HG02981 (cell line): ENCODE measurements at regions not wholly inside any gene's neighbourhood (a gene's known extent, or its start where the extent isn't known, plus 50 kb on each side); places are given as distances from the start of the nearest gene placed in this dataset.

ENCODE experiments used
- ATAC-seq: cut with Tn5 transposase; IDR thresholded peaks from one replicate; pipeline ENCODE4 v1.9.1; 2021; ENCODE audit warnings: mild to moderate bottlenecking, moderate library complexity; ENCODE audit not compliant: unreplicated experiment

- no peak for ATAC-seq
Observed at GRCh38 chr3:39744746-39745145, 64.7 kb upstream of the MYRIP start.

- no peak for ATAC-seq
Observed at GRCh38 chr3:39748002-39748401, 61.4 kb upstream of the MYRIP start.

- ATAC-seq, result no peak
Observed at GRCh38 chr3:39748763-39749162, 60.6 kb upstream of the MYRIP start.

GRCh38 chr3:39750712-39751111, 58.7 kb upstream of the MYRIP start:
- no peak for ATAC-seq

GRCh38 chr3:39751286-39751685, 58.1 kb upstream of the MYRIP start:
- ATAC-seq, result no peak

GRCh38 chr3:39752019-39752637, 57.3 kb upstream of the MYRIP start:
- ATAC-seq, result peak; percentile 27

- no peak for ATAC-seq
Observed at GRCh38 chr3:39752751-39753150, 56.7 kb upstream of the MYRIP start.

GRCh38 chr3:39753391-39753790, 56.0 kb upstream of the MYRIP start:
- ATAC-seq, result no peak

- ATAC-seq, result peak; percentile 57
Observed at GRCh38 chr3:39754549-39754948, 54.9 kb upstream of the MYRIP start.

GRCh38 chr3:39755100-39755499, 54.3 kb upstream of the MYRIP start:
- no peak for ATAC-seq

GRCh38 chr3:39757307-39757706, 52.1 kb upstream of the MYRIP start:
- no peak for ATAC-seq
